B cell (primary cell): ENCODE measurements at regions not wholly inside any gene's neighbourhood (a gene's known extent, or its start where the extent isn't known, plus 50 kb on each side); places are given as distances from the start of the nearest gene placed in this dataset.

Source experiments
- ATAC-seq: fragments of 200-7000 bp; cut with Tn5 transposase; one replicate; pipeline ENCODE4 v1.10.0; 2021; ENCODE audit warnings: low read depth, mild to moderate bottlenecking, moderate number of reproducible peaks, moderate library complexity
- CTCF ChIA-PET: fragments of 350-600 bp; sonication (Branson Sonifier 250); formaldehyde crosslinking; loops from one replicate; lab custom pipeline; 2021; ENCODE audit warnings: antibody characterized with exemption, inconsistent platforms; lab: Charles Lee
- POLR2A ChIA-PET: fragments of 350-600 bp; sonication (Branson Sonifier 250); formaldehyde crosslinking; loops from one replicate; lab custom pipeline; 2021; ENCODE audit warnings: antibody characterized with exemption; lab: Charles Lee
- DNase-seq: peaks from one replicate; pipeline ENCODE4 v3.0.0; 2013
- H2AFZ ChIP-seq: 2 replicates; pipeline ENCODE4 v1.6.1; 2012; ENCODE audit warnings: mild to moderate bottlenecking, low read depth, low read length; ENCODE audit not compliant: insufficient read depth, poor library complexity, severe bottlenecking
- H3K27ac ChIP-seq, 2 donors: 1 replicate in 1 of 2; 2 replicates in 1 of 2; pipeline ENCODE4 v1.5.1; 2012 to 2013; ENCODE audit warnings: low read length in 2 of 2, mild to moderate bottlenecking in 2 of 2, moderate library complexity in 1 of 2
- H3K27me3 ChIP-seq, 4 experiments: fragments of 200-600 bp in 1 of 4; sonication (generic) in 1 of 4; replicated peaks in 1 of 4; 1 replicate in 2 of 4; 2 replicates in 2 of 4; pipeline versions ENCODE4 v1.6.1 to v1.7.0; 2013 to 2016; ENCODE audit warnings: low read length in 3 of 4, mild to moderate bottlenecking in 2 of 4, mixed read lengths in 1 of 4, moderate library complexity in 1 of 4; ENCODE audit not compliant: insufficient read depth in 4 of 4, control insufficient read depth in 3 of 4; ENCODE audit errors: control extremely low read depth in 1 of 4
- H3K36me3 ChIP-seq, 2 experiments: replicated peaks in 1 of 2; 1 replicate in 1 of 2; 2 replicates in 1 of 2; pipeline versions ENCODE4 v1.6.1 to v1.7.1; 2013; ENCODE audit warnings: low read length in 1 of 2; ENCODE audit not compliant: insufficient read depth in 2 of 2, control insufficient read depth in 1 of 2; ENCODE audit errors: control extremely low read depth in 1 of 2, extremely low read depth in 1 of 2
- H3K4me1 ChIP-seq, 2 donors: fragments of 200-600 bp in 1 of 2; sonication (generic) in 1 of 2; 1 replicate in 1 of 2; 2 replicates in 1 of 2; pipeline versions ENCODE4 v1.5.1 to v1.6.1; 2013 to 2017; ENCODE audit warnings: low read length in 2 of 2; ENCODE audit not compliant: control insufficient read depth in 2 of 2, insufficient read depth in 2 of 2
- H3K4me2 ChIP-seq: replicated peaks from 2 replicates; pipeline ENCODE3; 2012; ENCODE audit warnings: mild to moderate bottlenecking, low read depth, low read length; ENCODE audit not compliant: poor library complexity, severe bottlenecking
- H3K4me3 ChIP-seq, 5 experiments: fragments of 200-600 bp in 1 of 5; sonication (generic) in 1 of 5; 1 replicate in 3 of 5; 2 replicates in 2 of 5; pipeline versions ENCODE4 v1.5.1 to v1.7.0; 2011 to 2016; ENCODE audit warnings: low read length in 4 of 5, mild to moderate bottlenecking in 4 of 5, low read depth in 2 of 5, control low read depth in 1 of 5, moderate library complexity in 1 of 5; ENCODE audit not compliant: insufficient read depth in 1 of 5; ENCODE audit errors: control extremely low read depth in 1 of 5, extremely low read depth in 1 of 5
- H3K79me2 ChIP-seq: fragments of 200-600 bp; sonication (generic); one replicate; pipeline ENCODE4 v1.6.0; 2016; ENCODE audit warnings: low read length; ENCODE audit not compliant: control insufficient read depth, insufficient read depth
- H3K9ac ChIP-seq: fragments of 200-600 bp; sonication (generic); 2 replicates; pipeline ENCODE4 v1.6.1; 2017; ENCODE audit warnings: mild to moderate bottlenecking, low read length, moderate library complexity
- H3K9me3 ChIP-seq, 3 donors: one replicate each; pipeline versions ENCODE4 v1.6.1 to v1.7.1; 2013; ENCODE audit warnings: low read length in 2 of 3; ENCODE audit not compliant: control insufficient read depth in 2 of 3, insufficient read depth in 1 of 3; ENCODE audit errors: control extremely low read depth in 1 of 3
- H4K20me1 ChIP-seq: 2 replicates; pipeline ENCODE4 v1.6.0; 2012; ENCODE audit warnings: mild to moderate bottlenecking, low read length; ENCODE audit not compliant: insufficient read depth, control insufficient read depth, poor library complexity, severe bottlenecking
- H3K27ac Mint-ChIP-seq: one replicate; pipeline ENCODE4 v1.8.0; 2021; ENCODE audit warnings: mixed read lengths
- H3K27me3 Mint-ChIP-seq: one replicate; pipeline ENCODE4 v1.8.0; 2021; ENCODE audit warnings: mixed read lengths
- H3K4me1 Mint-ChIP-seq: one replicate; pipeline ENCODE4 v1.8.0; 2021; ENCODE audit warnings: mixed read lengths
- H3K4me3 Mint-ChIP-seq: one replicate; pipeline ENCODE4 v1.8.0; 2021; ENCODE audit warnings: mixed read lengths
- H3K9me3 Mint-ChIP-seq: one replicate; pipeline ENCODE4 v1.8.0; 2022; ENCODE audit warnings: mixed read lengths; ENCODE audit not compliant: insufficient read depth
- EZH2 ChIP-seq: IDR thresholded peaks from 2 replicates; pipeline ENCODE4 v1.6.1; 2012; ENCODE audit warnings: borderline replicate concordance, low read depth, mild to moderate bottlenecking, moderate library complexity, low read length; ENCODE audit not compliant: insufficient read depth, poor library complexity, severe bottlenecking
- WGBS: methylation state at CpG from one replicate; pipeline ENCODE4 v1.1.5; 2013; ENCODE audit warnings: missing lambda C conversion rate; ENCODE audit not compliant: insufficient coverage; 5-methylcytosine and 5-hydroxymethylcytosine counted together
- intact Hi-C: fragments of 100-400 bp; cut with micrococcal nuclease; formaldehyde crosslinking; loops from one replicate; pipeline ENCODE4 v1.10.0; 2022
- TF ChIP-seq, protein P1 (sequence below): fragments of 200-600 bp; IDR thresholded peaks from one replicate; pipeline ENCODE4 v1.8.0; 2022; ENCODE audit warnings: antibody characterized with exemption, mild to moderate bottlenecking

DNA sequence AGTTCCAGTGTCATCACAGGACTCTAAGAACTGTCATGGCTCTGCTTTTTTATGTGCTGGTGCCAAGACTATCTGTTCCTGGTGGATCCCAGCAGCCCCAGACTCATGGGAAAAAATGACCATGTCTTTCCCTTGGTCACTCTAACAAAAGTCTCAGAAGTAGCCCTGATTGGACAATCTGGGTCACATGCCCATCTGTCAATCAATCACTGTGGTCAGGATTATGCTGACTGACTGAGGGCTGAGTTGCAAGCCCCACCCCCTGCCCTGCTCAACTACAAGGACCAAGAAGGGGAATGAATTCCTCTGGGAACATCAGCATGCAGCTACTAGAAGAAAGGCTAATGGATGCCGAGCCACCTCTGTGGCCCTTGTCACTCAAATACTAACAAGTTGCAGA lies 91.6 kb downstream of the EDN3 start:
- no CpG with 5 or more reads among the region's 1 CpG for WGBS
- H3K9ac ChIP-seq = no peak overlapping the region
- no peak overlapping the region for H3K27ac ChIP-seq
- Mint-ChIP-seq H3K27me3 (peaks cover 26% of the 10 kb centered on the region), H3K4me1 (no peaks in the 10 kb centered on the region), H3K27ac (no peak overlapping the region), H3K4me3 (no peak overlapping the region), H3K9me3 (no peaks in the 10 kb centered on the region)
- H3K9me3 ChIP-seq = no peaks in the 10 kb centered on the region
- TF ChIP-seq EZH2 = no peak
- TF ChIP-seq, protein P1, sequence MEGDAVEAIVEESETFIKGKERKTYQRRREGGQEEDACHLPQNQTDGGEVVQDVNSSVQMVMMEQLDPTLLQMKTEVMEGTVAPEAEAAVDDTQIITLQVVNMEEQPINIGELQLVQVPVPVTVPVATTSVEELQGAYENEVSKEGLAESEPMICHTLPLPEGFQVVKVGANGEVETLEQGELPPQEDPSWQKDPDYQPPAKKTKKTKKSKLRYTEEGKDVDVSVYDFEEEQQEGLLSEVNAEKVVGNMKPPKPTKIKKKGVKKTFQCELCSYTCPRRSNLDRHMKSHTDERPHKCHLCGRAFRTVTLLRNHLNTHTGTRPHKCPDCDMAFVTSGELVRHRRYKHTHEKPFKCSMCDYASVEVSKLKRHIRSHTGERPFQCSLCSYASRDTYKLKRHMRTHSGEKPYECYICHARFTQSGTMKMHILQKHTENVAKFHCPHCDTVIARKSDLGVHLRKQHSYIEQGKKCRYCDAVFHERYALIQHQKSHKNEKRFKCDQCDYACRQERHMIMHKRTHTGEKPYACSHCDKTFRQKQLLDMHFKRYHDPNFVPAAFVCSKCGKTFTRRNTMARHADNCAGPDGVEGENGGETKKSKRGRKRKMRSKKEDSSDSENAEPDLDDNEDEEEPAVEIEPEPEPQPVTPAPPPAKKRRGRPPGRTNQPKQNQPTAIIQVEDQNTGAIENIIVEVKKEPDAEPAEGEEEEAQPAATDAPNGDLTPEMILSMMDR = no peak
- H3K36me3 ChIP-seq = no peaks in the 10 kb centered on the region
- H4K20me1 ChIP-seq = no peaks in the 10 kb centered on the region
- CTCF ChIA-PET = no interaction called here
- no peak overlapping the region for H3K4me2 ChIP-seq
- peaks cover 0 to 4% (median 0%) of the 10 kb centered on the region in 4 experiments for H3K27me3 ChIP-seq
- no peaks in the 10 kb centered on the region for H3K4me1 ChIP-seq
- no peak overlapping the region for H2AFZ ChIP-seq
- no peaks in the 10 kb centered on the region for H3K79me2 ChIP-seq
- no peak for ATAC-seq
- POLR2A ChIA-PET = no interaction called here
- intact Hi-C loops = no loop called here
- H3K4me3 ChIP-seq = no peak overlapping the region
- no peak for DNase-seq

DNA sequence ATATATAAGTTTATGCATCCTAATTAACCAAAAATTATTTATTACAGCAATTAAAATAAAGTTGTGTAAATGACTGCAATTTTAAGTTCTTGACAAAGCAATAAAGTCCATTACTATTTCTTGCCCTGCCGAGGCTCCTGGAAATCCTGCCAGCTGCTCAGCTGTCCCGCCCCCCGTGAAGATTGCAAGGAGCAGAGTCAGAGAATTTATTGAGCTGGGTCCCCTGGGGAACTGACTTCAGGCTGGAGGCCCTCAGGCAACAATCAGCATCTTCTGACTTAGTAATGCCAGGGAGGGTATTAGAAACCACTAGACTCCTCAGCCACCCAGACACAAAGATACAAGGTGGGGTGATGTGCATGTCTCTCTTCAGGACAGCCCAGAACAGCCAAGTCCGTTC lies 92.3 kb downstream of the EDN3 start:
- intact Hi-C loops = no loop called here
- CTCF ChIA-PET = no interaction called here
- H3K9me3 ChIP-seq = no peaks in the 10 kb centered on the region
- H3K27ac ChIP-seq = no peak overlapping the region
- H3K9ac ChIP-seq = no peak overlapping the region
- H3K4me1 ChIP-seq = no peaks in the 10 kb centered on the region
- Mint-ChIP-seq H3K27ac (no peak overlapping the region), H3K27me3 (peaks cover 24% of the 10 kb centered on the region), H3K9me3 (no peaks in the 10 kb centered on the region), H3K4me3 (no peak overlapping the region), H3K4me1 (no peaks in the 10 kb centered on the region)
- no peaks in the 10 kb centered on the region for H3K79me2 ChIP-seq
- peaks cover 0 to 4% (median 0%) of the 10 kb centered on the region in 4 experiments for H3K27me3 ChIP-seq
- no peak overlapping the region for H3K4me2 ChIP-seq
- TF ChIP-seq, protein P1 = no peak
- no peak for TF ChIP-seq EZH2
- no peak overlapping the region for H3K4me3 ChIP-seq
- 68% methylated on average over 4 of the region's 4 CpGs for WGBS
- ATAC-seq = no peak
- POLR2A ChIA-PET = no interaction called here
- H4K20me1 ChIP-seq = no peaks in the 10 kb centered on the region
- no peaks in the 10 kb centered on the region for H3K36me3 ChIP-seq
- no peak for DNase-seq
- no peak overlapping the region for H2AFZ ChIP-seq
